Liver (tissue), 8 donors: ENCODE measurements at regions not wholly inside any gene's neighbourhood (a gene's known extent, or its start where the extent isn't known, plus 50 kb on each side); places are given as distances from the start of the nearest gene placed in this dataset.

Experiments used
- DNase-seq: peaks from one replicate; pipeline ENCODE4 v3.0.0-alpha.2; 2017; ENCODE audit warnings: low spot score
- H3K27ac ChIP-seq, 2 donors: one replicate each; pipeline ENCODE4 v1.7.0; 2013; ENCODE audit warnings: inconsistent platforms in 2 of 2, low read length in 2 of 2, control low read depth in 1 of 2, low read depth in 1 of 2, mild to moderate bottlenecking in 1 of 2
- H3K27me3 ChIP-seq, 4 donors: one replicate each; pipeline versions ENCODE4 v1.6.1 to v1.7.0; 2013; ENCODE audit warnings: low read length in 3 of 4, inconsistent platforms in 1 of 4, mild to moderate bottlenecking in 1 of 4, moderate library complexity in 1 of 4; ENCODE audit not compliant: control insufficient read depth in 4 of 4, insufficient read depth in 4 of 4
- H3K36me3 ChIP-seq, 4 donors: one replicate each; pipeline versions ENCODE4 v1.6.1 to v1.7.0; 2013; ENCODE audit warnings: low read length in 3 of 4, mild to moderate bottlenecking in 3 of 4, low read depth in 1 of 4, moderate library complexity in 1 of 4; ENCODE audit not compliant: control insufficient read depth in 4 of 4, insufficient read depth in 3 of 4
- H3K4me1 ChIP-seq, 4 donors: one replicate each; pipeline versions ENCODE4 v1.6.1 to v1.7.0; 2013; ENCODE audit warnings: low read length in 3 of 4, mild to moderate bottlenecking in 3 of 4, moderate library complexity in 1 of 4; ENCODE audit not compliant: control insufficient read depth in 4 of 4, insufficient read depth in 4 of 4
- H3K4me3 ChIP-seq, 3 donors: one replicate each; pipeline versions ENCODE4 v1.6.1 to v1.7.0; 2013; ENCODE audit warnings: low read length in 3 of 3, control low read depth in 1 of 3, low read depth in 1 of 3, mild to moderate bottlenecking in 1 of 3
- H3K9ac ChIP-seq, 2 donors: one replicate each; pipeline ENCODE4 v1.7.0; 2013; ENCODE audit warnings: low read length in 2 of 2, mild to moderate bottlenecking in 2 of 2, moderate library complexity in 2 of 2, control low read depth in 1 of 2, low read depth in 1 of 2
- H3K9me3 ChIP-seq, 4 donors: one replicate each; pipeline versions ENCODE4 v1.6.1 to v1.7.0; 2013; ENCODE audit warnings: low read length in 3 of 4; ENCODE audit not compliant: control insufficient read depth in 4 of 4
- ATF3 ChIP-seq: IDR thresholded peaks from 2 replicates; pipeline ENCODE4 v1.6.1; 2016; ENCODE audit warnings: antibody characterized with exemption
- CTCF ChIP-seq: fragments of 150-350 bp; IDR thresholded peaks from 2 replicates; pipeline ENCODE4 v1.5.1; 2017; ENCODE audit warnings: improper control_type of control experiment, low read depth, low read length; ENCODE audit not compliant: missing input control
- EGR1 ChIP-seq, 2 donors: IDR thresholded peaks; 2 replicates each; pipeline ENCODE4 v1.6.1; 2016 to 2018; ENCODE audit warnings: antibody characterized with exemption in 2 of 2, low read depth in 2 of 2
- FOXA1 ChIP-seq: IDR thresholded peaks from 2 replicates; pipeline ENCODE4 v1.6.1; 2016; ENCODE audit warnings: antibody characterized with exemption
- FOXA2 ChIP-seq: IDR thresholded peaks from 2 replicates; pipeline ENCODE4 v1.6.1; 2016; ENCODE audit warnings: antibody characterized with exemption
- GABPA ChIP-seq, 2 donors: IDR thresholded peaks in 1 of 2; conservative IDR thresholded peaks in 1 of 2; 2 replicates each; pipeline ENCODE4 v1.6.1; 2016; ENCODE audit warnings: antibody characterized with exemption in 2 of 2, mild to moderate bottlenecking in 1 of 2, moderate library complexity in 1 of 2
- HNF4A ChIP-seq, 2 donors: conservative IDR thresholded peaks; 2 replicates each; pipeline ENCODE4 v1.6.1; 2016; ENCODE audit warnings: antibody characterized with exemption in 2 of 2, mild to moderate bottlenecking in 2 of 2
- HNF4G ChIP-seq: IDR thresholded peaks from 2 replicates; pipeline ENCODE4 v1.6.1; 2016; ENCODE audit warnings: antibody characterized with exemption
- JUND ChIP-seq, 2 donors: IDR thresholded peaks; 2 replicates each; pipeline ENCODE4 v1.6.1; 2016; ENCODE audit warnings: antibody characterized with exemption in 2 of 2
- NR2F2 ChIP-seq: IDR thresholded peaks from 2 replicates; pipeline ENCODE4 v1.6.1; 2016; ENCODE audit warnings: antibody characterized with exemption
- RAD21 ChIP-seq, 2 donors: IDR thresholded peaks; 2 replicates each; pipeline ENCODE4 v1.6.1; 2016; ENCODE audit warnings: antibody characterized with exemption in 2 of 2, mild to moderate bottlenecking in 2 of 2
- REST ChIP-seq: IDR thresholded peaks from 2 replicates; pipeline ENCODE4 v1.6.1; 2016; ENCODE audit warnings: antibody characterized with exemption, mild to moderate bottlenecking
- RXRA ChIP-seq, 2 donors: IDR thresholded peaks; 2 replicates each; pipeline ENCODE4 v1.6.1; 2017 to 2018; ENCODE audit warnings: antibody characterized with exemption in 2 of 2, mild to moderate bottlenecking in 1 of 2
- SP1 ChIP-seq: IDR thresholded peaks from 2 replicates; pipeline ENCODE4 v1.6.1; 2018; ENCODE audit warnings: antibody characterized with exemption, mild to moderate bottlenecking
- TAF1 ChIP-seq: conservative IDR thresholded peaks from 2 replicates; pipeline ENCODE4 v1.6.1; 2016; ENCODE audit warnings: antibody characterized with exemption, mild to moderate bottlenecking
- WGBS: extraction: QIAGEN DNeasy Blood & Tissue Kit; methylation state at CpG from one replicate; pipeline ENCODE4 v1.1.7; 2013; 5-methylcytosine and 5-hydroxymethylcytosine counted together
- TF ChIP-seq, protein P1 (sequence below): IDR thresholded peaks from 2 replicates; pipeline ENCODE4 v1.6.1; 2016; ENCODE audit warnings: antibody characterized with exemption
- TF ChIP-seq, protein P2 (sequence below): IDR thresholded peaks from 2 replicates; pipeline ENCODE4 v1.6.1; 2016; ENCODE audit warnings: antibody characterized with exemption
- donor health status: healthy.
- donor health status: healthy.
- donor health status: healthy.
- donor health status: healthy.
- donor health status: healthy.

DNA sequence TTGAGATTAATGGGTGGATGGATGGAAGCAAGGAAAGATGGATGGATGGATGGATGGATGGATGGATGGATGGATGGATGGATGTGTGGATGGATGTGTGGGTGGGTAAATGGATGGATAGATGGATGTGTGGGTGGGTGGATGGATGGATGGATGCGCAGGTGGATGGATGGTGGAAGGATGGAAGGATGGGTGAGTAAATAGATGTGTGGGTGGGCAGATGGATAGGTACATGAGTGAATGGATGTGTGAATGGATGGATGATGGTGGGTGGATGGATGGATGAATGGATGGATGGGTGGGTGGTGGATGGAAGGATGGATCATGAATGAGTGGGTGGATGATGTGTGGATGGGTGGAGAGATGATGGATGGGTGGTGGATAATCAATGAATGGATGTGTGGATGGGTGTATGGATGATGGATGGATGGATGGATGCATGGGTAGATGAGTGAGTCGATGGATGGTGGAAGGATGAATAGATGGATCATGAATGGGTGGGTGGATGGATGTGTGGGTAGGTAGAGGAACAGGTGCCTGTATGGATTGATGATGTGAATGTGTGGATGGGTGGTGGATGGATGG, 375.2 kb downstream of the BRD1 start:
- no peaks in the 10 kb centered on the region for H3K4me1 ChIP-seq
- no peak for TF ChIP-seq GABPA (IDR thresholded peaks at IDR 0.05 in 1 of 2, conservative IDR thresholded peaks at IDR 0.05 in 1 of 2)
- no peak for TF ChIP-seq EGR1 (IDR thresholded peaks at IDR 0.05; ENCODE audit: low read depth in 2 of 2)
- no peak for TF ChIP-seq NR2F2
- no peak for TF ChIP-seq CTCF
- TF ChIP-seq ATF3: no peak
- no peak for TF ChIP-seq RXRA (IDR thresholded peaks at IDR 0.05)
- TF ChIP-seq JUND (IDR thresholded peaks at IDR 0.05): no peak
- no peak for TF ChIP-seq HNF4A (conservative IDR thresholded peaks at IDR 0.05)
- TF ChIP-seq HNF4G: no peak
- TF ChIP-seq, protein P1, sequence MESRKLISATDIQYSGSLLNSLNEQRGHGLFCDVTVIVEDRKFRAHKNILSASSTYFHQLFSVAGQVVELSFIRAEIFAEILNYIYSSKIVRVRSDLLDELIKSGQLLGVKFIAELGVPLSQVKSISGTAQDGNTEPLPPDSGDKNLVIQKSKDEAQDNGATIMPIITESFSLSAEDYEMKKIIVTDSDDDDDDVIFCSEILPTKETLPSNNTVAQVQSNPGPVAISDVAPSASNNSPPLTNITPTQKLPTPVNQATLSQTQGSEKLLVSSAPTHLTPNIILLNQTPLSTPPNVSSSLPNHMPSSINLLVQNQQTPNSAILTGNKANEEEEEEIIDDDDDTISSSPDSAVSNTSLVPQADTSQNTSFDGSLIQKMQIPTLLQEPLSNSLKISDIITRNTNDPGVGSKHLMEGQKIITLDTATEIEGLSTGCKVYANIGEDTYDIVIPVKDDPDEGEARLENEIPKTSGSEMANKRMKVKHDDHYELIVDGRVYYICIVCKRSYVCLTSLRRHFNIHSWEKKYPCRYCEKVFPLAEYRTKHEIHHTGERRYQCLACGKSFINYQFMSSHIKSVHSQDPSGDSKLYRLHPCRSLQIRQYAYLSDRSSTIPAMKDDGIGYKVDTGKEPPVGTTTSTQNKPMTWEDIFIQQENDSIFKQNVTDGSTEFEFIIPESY: no peak
- TF ChIP-seq TAF1: no peak
- no peak overlapping the region for H3K9ac ChIP-seq
- H3K27ac ChIP-seq: no peak overlapping the region
- peaks cover 0 to 6% (median 2%) of the 10 kb centered on the region in 4 donors for H3K27me3 ChIP-seq
- H3K9me3 ChIP-seq: peaks cover 0 to 3% (median 1%) of the 10 kb centered on the region in 4 donors
- 89% methylated on average over 2 of the region's 2 CpGs for WGBS
- no peak for DNase-seq
- H3K36me3 ChIP-seq: no peaks in the 10 kb centered on the region
- H3K4me3 ChIP-seq: no peak overlapping the region

DNA sequence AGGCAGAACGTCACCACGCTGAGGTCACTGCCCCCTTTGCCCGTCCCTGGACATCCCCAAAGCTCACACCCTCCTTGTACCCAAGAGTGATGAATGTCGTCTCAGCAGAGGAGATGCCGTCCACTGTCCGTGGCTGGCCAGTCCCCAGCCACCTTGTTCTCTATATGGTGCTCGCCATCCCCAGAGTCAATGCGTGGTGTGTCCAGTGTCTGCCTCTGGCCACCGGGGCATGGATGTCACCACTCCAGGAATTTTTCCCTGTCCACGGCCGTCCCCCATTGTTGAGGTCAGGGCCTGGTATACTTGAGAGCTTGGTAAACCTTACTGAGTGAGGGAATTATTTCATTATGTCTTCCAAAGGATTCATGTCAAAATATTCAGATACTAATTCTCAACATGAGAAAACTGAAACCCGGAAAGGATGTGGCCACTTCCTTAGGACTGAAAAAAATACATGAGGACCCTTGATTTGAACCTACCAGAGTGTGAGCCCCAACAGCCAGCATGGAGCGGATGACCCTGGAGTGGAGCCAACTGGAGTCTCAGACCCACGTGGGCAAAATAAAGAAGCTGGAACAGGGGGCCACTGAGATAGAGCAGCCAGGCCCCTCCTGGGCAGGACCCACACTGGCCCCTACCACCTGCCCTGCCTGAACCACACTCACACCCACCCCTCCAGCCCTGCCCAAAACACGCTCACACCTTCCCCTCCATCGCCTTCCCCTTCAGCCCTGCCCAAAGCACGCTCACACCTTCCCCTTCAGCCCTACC, 376.4 kb downstream of the BRD1 start:
- Histone ChIP-seq H3K4me3 (no peak overlapping the region), H3K9me3 (peaks cover 0 to 3% (median 1%) of the 10 kb centered on the region in 4 donors), H3K27ac (no peak overlapping the region), H3K4me1 (no peaks in the 10 kb centered on the region), H3K27me3 (peaks cover 0 to 7% (median 2%) of the 10 kb centered on the region in 4 donors), H3K9ac (no peak overlapping the region), H3K36me3 (no peaks in the 10 kb centered on the region)
- WGBS: 49% methylated on average over 17 of the region's 17 CpGs
- TF ChIP-seq, protein P2, sequence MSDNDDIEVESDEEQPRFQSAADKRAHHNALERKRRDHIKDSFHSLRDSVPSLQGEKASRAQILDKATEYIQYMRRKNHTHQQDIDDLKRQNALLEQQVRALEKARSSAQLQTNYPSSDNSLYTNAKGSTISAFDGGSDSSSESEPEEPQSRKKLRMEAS: no peak
- no peak for TF ChIP-seq REST
- no peak for TF ChIP-seq ATF3
- TF ChIP-seq, protein P1: no peak
- no peak for TF ChIP-seq GABPA (IDR thresholded peaks at IDR 0.05 in 1 of 2, conservative IDR thresholded peaks at IDR 0.05 in 1 of 2)
- no peak for TF ChIP-seq FOXA1
- no peak for TF ChIP-seq EGR1 (IDR thresholded peaks at IDR 0.05; ENCODE audit: low read depth in 2 of 2)
- TF ChIP-seq HNF4G: no peak
- TF ChIP-seq TAF1: no peak
- TF ChIP-seq RAD21 (IDR thresholded peaks at IDR 0.05): no peak
- no peak for TF ChIP-seq FOXA2
- no peak for TF ChIP-seq RXRA (IDR thresholded peaks at IDR 0.05)
- TF ChIP-seq SP1: no peak
- TF ChIP-seq JUND (IDR thresholded peaks at IDR 0.05): no peak
- DNase-seq: no peak
